IMR-90 (cell line): ENCODE measurements at regions not wholly inside any gene's neighbourhood (a gene's known extent, or its start where the extent isn't known, plus 50 kb on each side); places are given as distances from the start of the nearest gene placed in this dataset.

ENCODE experiments used
- ATAC-seq: fragments of 200-7000 bp; cut with Tn5 transposase; 2 replicates; pipeline ENCODE4 v1.9.1; 2020; ENCODE audit warnings: low read depth, mild to moderate bottlenecking, moderate library complexity
- BruUV-seq: library from RNA; stranded (reverse); fragments of 400-500 nt; replicated peaks from 2 replicates; lab custom pipeline; 2021; lab: Mats Ljungman, UMichigan
- CTCF ChIA-PET: fragments of 300-600 bp; formaldehyde crosslinking; extraction: SDS; loops from one replicate; lab custom pipeline; 2021; ENCODE audit warnings: antibody characterized with exemption; lab: Yijun Ruan, JAX
- POLR2A ChIA-PET: fragments of 300-600 bp; sonication (Branson Sonifier 250); formaldehyde crosslinking; loops from one replicate; lab custom pipeline; 2022; ENCODE audit warnings: antibody characterized with exemption; ENCODE audit not compliant: unreplicated experiment; lab: Charles Lee
- DNase-seq: peaks from one replicate; pipeline ENCODE4 v3.0.0; 2013
- H2AFZ ChIP-seq: replicated peaks from 2 replicates; pipeline ENCODE3; 2013; ENCODE audit warnings: low read length, mild to moderate bottlenecking; ENCODE audit not compliant: poor library complexity
- H2AK5ac ChIP-seq: 2 replicates; pipeline ENCODE4 v1.6.1; 2013; ENCODE audit warnings: low read depth, low read length, inconsistent platforms
- H2AK9ac ChIP-seq: replicated peaks from 2 replicates; pipeline ENCODE3; 2013; ENCODE audit warnings: mild to moderate bottlenecking, low read depth, low read length, moderate library complexity; ENCODE audit not compliant: poor library complexity
- H2BK120ac ChIP-seq: 2 replicates; pipeline ENCODE4 v1.6.1; 2013; ENCODE audit warnings: low read depth, low read length, inconsistent platforms
- H2BK15ac ChIP-seq: 3 replicates; pipeline ENCODE4 v1.6.1; 2013; ENCODE audit warnings: low read depth, low read length, inconsistent platforms
- H2BK20ac ChIP-seq: 2 replicates; pipeline ENCODE4 v1.6.1; 2013; ENCODE audit warnings: low read depth, mild to moderate bottlenecking, inconsistent platforms, low read length, moderate library complexity
- H2BK5ac ChIP-seq: 2 replicates; pipeline ENCODE4 v1.6.1; 2013; ENCODE audit warnings: mild to moderate bottlenecking, low read depth, low read length, inconsistent platforms; ENCODE audit not compliant: poor library complexity, severe bottlenecking
- H3K14ac ChIP-seq: replicated peaks from 2 replicates; pipeline ENCODE4 v1.6.1; 2013; ENCODE audit warnings: low read depth, low read length, inconsistent platforms
- H3K18ac ChIP-seq: 2 replicates; pipeline ENCODE4 v1.6.1; 2013; ENCODE audit warnings: low read depth, low read length, control low read depth
- H3K23ac ChIP-seq: 2 replicates; pipeline ENCODE4 v1.6.1; 2013; ENCODE audit warnings: low read depth, low read length, inconsistent platforms
- H3K27ac ChIP-seq: 2 replicates; pipeline ENCODE4 v1.5.1; 2013; ENCODE audit warnings: mild to moderate bottlenecking, control low read depth, low read length; ENCODE audit not compliant: insufficient read depth
- H3K27me3 ChIP-seq: 2 replicates; pipeline ENCODE4 v1.6.1; 2013; ENCODE audit warnings: low read length; ENCODE audit not compliant: control insufficient read depth, insufficient read depth
- H3K36me3 ChIP-seq: 2 replicates; pipeline ENCODE4 v1.6.1; 2013; ENCODE audit warnings: low read length, mixed read lengths; ENCODE audit not compliant: control insufficient read depth, insufficient read depth
- H3K4ac ChIP-seq: 2 replicates; pipeline ENCODE4 v1.6.1; 2013; ENCODE audit warnings: low read depth, low read length, inconsistent platforms
- H3K4me1 ChIP-seq: 2 replicates; pipeline ENCODE4 v1.6.1; 2013; ENCODE audit warnings: low read length, mixed read lengths; ENCODE audit not compliant: control insufficient read depth, insufficient read depth
- H3K4me2 ChIP-seq: 2 replicates; pipeline ENCODE4 v1.6.1; 2013; ENCODE audit warnings: low read depth, mild to moderate bottlenecking, control low read depth, low read length, moderate library complexity
- H3K4me3 ChIP-seq: 2 replicates; pipeline ENCODE4 v1.5.1; 2013; ENCODE audit warnings: low read depth, mild to moderate bottlenecking, control low read depth, low read length, moderate library complexity; ENCODE audit not compliant: insufficient read depth
- H3K56ac ChIP-seq: 2 replicates; pipeline ENCODE4 v1.6.1; 2013; ENCODE audit warnings: low read length, inconsistent platforms; ENCODE audit not compliant: insufficient read depth; ENCODE audit errors: extremely low read depth
- H3K79me1 ChIP-seq, 2 experiments: 2 replicates each; pipeline ENCODE4 v1.6.1; 2013; ENCODE audit warnings: low read length in 2 of 2, inconsistent platforms in 1 of 2, low read depth in 1 of 2
- H3K9ac ChIP-seq: 2 replicates; pipeline ENCODE4 v1.6.1; 2013; ENCODE audit warnings: low read depth, low read length, control low read depth
- H3K9me1 ChIP-seq: 2 replicates; pipeline ENCODE4 v1.6.1; 2013; ENCODE audit warnings: low read length, inconsistent platforms; ENCODE audit not compliant: insufficient read depth
- H3K9me3 ChIP-seq: 2 replicates; pipeline ENCODE4 v1.6.1; 2013; ENCODE audit warnings: low read length; ENCODE audit not compliant: control insufficient read depth, insufficient read depth
- H4K20me1 ChIP-seq: 2 replicates; pipeline ENCODE4 v1.6.1; 2013; ENCODE audit warnings: low read length, inconsistent platforms; ENCODE audit not compliant: insufficient read depth
- H4K5ac ChIP-seq: 2 replicates; pipeline ENCODE4 v1.6.1; 2013; ENCODE audit warnings: mild to moderate bottlenecking, low read depth, low read length, control low read depth
- H4K8ac ChIP-seq, 2 experiments: 2 replicates each; pipeline ENCODE4 v1.6.1; 2013; ENCODE audit warnings: low read depth in 2 of 2, low read length in 2 of 2, control low read depth in 1 of 2, inconsistent platforms in 1 of 2
- H4K91ac ChIP-seq: 2 replicates; pipeline ENCODE4 v1.6.1; 2013; ENCODE audit warnings: low read depth, low read length, inconsistent platforms; ENCODE audit not compliant: insufficient read depth
- BHLHE40 ChIP-seq: fragments of 150-350 bp; IDR thresholded peaks from 2 replicates; pipeline ENCODE4 v1.6.1; 2016; ENCODE audit warnings: mild to moderate bottlenecking, low read depth, low read length
- CEBPB ChIP-seq: IDR thresholded peaks from 2 replicates; pipeline ENCODE4 v1.6.1; 2012; ENCODE audit warnings: low read depth, low read length, improper control_type of control experiment
- CHD1 ChIP-seq: IDR thresholded peaks from 2 replicates; pipeline ENCODE4 v1.6.1; 2012; ENCODE audit warnings: low read depth, low read length, improper control_type of control experiment
- CTCF ChIP-seq: conservative IDR thresholded peaks from 2 replicates; pipeline ENCODE4 v1.5.1; 2012; ENCODE audit warnings: mild to moderate bottlenecking, low read depth, low read length, improper control_type of control experiment
- ELK1 ChIP-seq: fragments of 150-350 bp; IDR thresholded peaks from 2 replicates; pipeline ENCODE4 v1.6.1; 2016; ENCODE audit warnings: low read depth, mild to moderate bottlenecking, low read length, moderate library complexity, borderline replicate concordance
- FOS ChIP-seq: fragments of 150-350 bp; IDR thresholded peaks from 2 replicates; pipeline ENCODE4 v1.6.1; 2016; ENCODE audit warnings: low read depth, low read length
- MAFK ChIP-seq: IDR thresholded peaks from 2 replicates; pipeline ENCODE4 v1.6.1; 2012; ENCODE audit warnings: low read depth, low read length, improper control_type of control experiment
- MAZ ChIP-seq: IDR thresholded peaks from 2 replicates; pipeline ENCODE4 v1.6.1; 2012; ENCODE audit warnings: low read depth, mild to moderate bottlenecking, low read length, improper control_type of control experiment, moderate library complexity, borderline replicate concordance
- MXI1 ChIP-seq: IDR thresholded peaks from 2 replicates; pipeline ENCODE4 v1.6.1; 2012; ENCODE audit warnings: low read depth, mild to moderate bottlenecking, low read length, moderate library complexity, borderline replicate concordance
- NFE2L2 ChIP-seq: fragments of 150-350 bp; IDR thresholded peaks from 2 replicates; pipeline ENCODE4 v1.6.1; 2016; ENCODE audit warnings: low read depth, mild to moderate bottlenecking, low read length
- POLR2A ChIP-seq: IDR thresholded peaks from 2 replicates; pipeline ENCODE4 v1.6.1; 2012; ENCODE audit warnings: mild to moderate bottlenecking, low read depth, low read length
- RAD21 ChIP-seq: IDR thresholded peaks from 2 replicates; pipeline ENCODE4 v1.6.1; 2012; ENCODE audit warnings: low read length, improper control_type of control experiment
- RCOR1 ChIP-seq: IDR thresholded peaks from 2 replicates; pipeline ENCODE4 v1.6.1; 2012; ENCODE audit warnings: mild to moderate bottlenecking, low read length, improper control_type of control experiment; ENCODE audit not compliant: insufficient replicate concordance
- SMC3 ChIP-seq: fragments of 150-350 bp; IDR thresholded peaks from 2 replicates; pipeline ENCODE4 v1.6.1; 2016; ENCODE audit warnings: low read depth, mild to moderate bottlenecking, antibody characterized with exemption, low read length, moderate library complexity
- USF2 ChIP-seq: fragments of 150-350 bp; IDR thresholded peaks from 2 replicates; pipeline ENCODE4 v1.6.1; 2017; ENCODE audit warnings: mild to moderate bottlenecking, antibody characterized with exemption, low read length, low read depth
- WGBS, 2 experiments: methylation state at CpG; one replicate each; pipeline versions ENCODE4 v1.1.5 to v1.1.7; 2013; ENCODE audit warnings: missing lambda C conversion rate in 2 of 2; ENCODE audit not compliant: insufficient read length in 1 of 2; ENCODE audit errors: extremely low coverage in 2 of 2; 5-methylcytosine and 5-hydroxymethylcytosine counted together
- dilution Hi-C: fragments of 300-500 bp; cut with HindIII; formaldehyde crosslinking; loops from one replicate; pipeline ENCODE4 v1.14.3; 2018; ENCODE audit warnings: low sequenced_read_pairs; ENCODE audit not compliant: unreplicated experiment
- in situ Hi-C: fragments of 300-500 bp; cut with MboI; formaldehyde crosslinking; loops from 3 replicates; pipeline ENCODE4 v1.14.3; 2019; ENCODE audit warnings: low sequenced_read_pairs, inconsistent platforms, mixed read lengths
- intact Hi-C: fragments of 100-400 bp; cut with micrococcal nuclease; formaldehyde crosslinking; loops from 2 replicates; pipeline ENCODE4 v1.10.0; 2022

GRCh38 chr11:37184326-37184725 lies 586.3 kb upstream of the RAG2 start:
- Histone ChIP-seq H2AFZ (no peak overlapping the region), H3K27ac (no peak overlapping the region), H4K8ac (no peak overlapping the region), H3K56ac (no peak overlapping the region), H3K23ac (no peak overlapping the region), H3K9ac (no peak overlapping the region), H2BK20ac (no peak overlapping the region), H3K4me1 (no peaks in the 10 kb centered on the region), H4K5ac (no peak overlapping the region), H3K79me1 (no peaks in the 10 kb centered on the region), H4K20me1 (no peaks in the 10 kb centered on the region), H3K4me3 (no peak overlapping the region), H4K91ac (no peak overlapping the region), H3K18ac (no peak overlapping the region), H3K4me2 (no peak overlapping the region), H3K9me3 (no peaks in the 10 kb centered on the region), H3K9me1 (no peaks in the 10 kb centered on the region), H3K27me3 (no peaks in the 10 kb centered on the region), H2BK5ac (no peak overlapping the region), H2BK120ac (no peak overlapping the region), H2BK15ac (no peak overlapping the region), H2AK5ac (no peak overlapping the region), H3K14ac (no peak overlapping the region), H2AK9ac (no peak overlapping the region), H3K36me3 (no peaks in the 10 kb centered on the region), H3K4ac (no peak overlapping the region)
- dilution Hi-C loops: no loop called here
- in situ Hi-C loops: no loop called here
- no TSS peak for BruUV-seq
- POLR2A ChIA-PET: no interaction called here
- DNase-seq: no peak
- CTCF ChIA-PET: no interaction called here
- WGBS, 2 experiments: no CpG with 5 or more reads among the region's 1 CpG
- TF ChIP-seq MAFK (no peak), MAZ (no peak), POLR2A (no peak), NFE2L2 (no peak), RCOR1 (no peak), CHD1 (no peak), ELK1 (no peak), FOS (no peak), USF2 (no peak), MXI1 (no peak), CEBPB (no peak), BHLHE40 (no peak), RAD21 (no peak), SMC3 (no peak), CTCF (no peak)
- ATAC-seq: no peak
- intact Hi-C loops: no loop called here
